ENCODE measurements at regions not wholly inside any gene's neighbourhood (a gene's known extent, or its start where the extent isn't known, plus 50 kb on each side); places are given as distances from the start of the nearest gene placed in this dataset.

GRCh38 chr9:88824711-88825110, 166.6 kb upstream of the S1PR3 start:
- TF ChIP-seq SUZ12 (IDR thresholded peaks at IDR 0.05; ENCODE audit: low read length) (no peak), SIX5 (IDR thresholded peaks at IDR 0.05; ENCODE audit: low read depth, low read length) (no peak), ASH2L (IDR thresholded peaks at IDR 0.05; ENCODE audit: low read length) (no peak), POLR2A (IDR thresholded peaks at IDR 0.05; ENCODE audit: control extremely low read depth in 1 of 2, low read depth in 2 of 2, low read length in 2 of 2) (no peak), CBX5 (IDR thresholded peaks at IDR 0.05; ENCODE audit: low read depth, low read length) (no peak), CTBP2 (IDR thresholded peaks at IDR 0.05; ENCODE audit: borderline replicate concordance, insufficient read depth, insufficient read length, low read length) (no peak), MAFK (IDR thresholded peaks at IDR 0.05; ENCODE audit: low read depth, low read length) (no peak), BCL11A (IDR thresholded peaks at IDR 0.05; ENCODE audit: low read depth in 2 of 2, low read length in 2 of 2) (no peak), KDM4A (IDR thresholded peaks at IDR 0.05; ENCODE audit: low read depth, low read length, severe bottlenecking) (no peak), ATF3 (IDR thresholded peaks at IDR 0.05; ENCODE audit: insufficient read depth, low read depth, low read length) (no peak), EP300 (IDR thresholded peaks at IDR 0.05; ENCODE audit: borderline replicate concordance in 1 of 2, low read depth in 2 of 2, low read length in 2 of 2) (no peak), NANOG (IDR thresholded peaks at IDR 0.05; ENCODE audit: insufficient read depth, low read depth, low read length, poor library complexity, severe bottlenecking) (no peak), PHF8 (conservative IDR thresholded peaks at IDR 0.05; ENCODE audit: low read depth, low read length) (no peak), BRCA1 (IDR thresholded peaks at IDR 0.05; ENCODE audit: low read depth, low read length) (no peak)
- Histone ChIP-seq H4K91ac (replicated peaks; ENCODE audit: insufficient read length, low read length) (no peak overlapping the region), H3K9ac (replicated peaks in 1 of 4; ENCODE audit: extremely low read depth in 1 of 4, low read depth in 3 of 4, low read length in 3 of 4) (no peak overlapping the region), H2BK5ac (ENCODE audit: low read depth, low read length) (no peak overlapping the region), H3K56ac (replicated peaks; ENCODE audit: insufficient read length, low read depth, low read length) (no peak overlapping the region), H4K8ac (ENCODE audit: extremely low read depth, insufficient read depth, low read length) (no peak overlapping the region), H3K14ac (ENCODE audit: insufficient read length) (no peak overlapping the region), H2AK5ac (ENCODE audit: low read depth, low read length) (no peak overlapping the region), H3K23ac (ENCODE audit: insufficient read length) (no peak overlapping the region), H2BK12ac (ENCODE audit: low read depth, low read length) (no peak overlapping the region), H3K4me1 (replicated peaks in 1 of 4; ENCODE audit: control insufficient read depth in 3 of 4, insufficient read depth in 4 of 4, low read length in 3 of 4) (no peaks in the 10 kb centered on the region; a peak in 1 of 7 replicates), H3K79me2 (ENCODE audit: control insufficient read depth in 1 of 2, insufficient read depth in 2 of 2, low read length in 2 of 2) (no peaks in the 10 kb centered on the region), H3K18ac (ENCODE audit: extremely low read depth, low read length) (no peak overlapping the region), H3K9me3 (ENCODE audit: insufficient read depth in 2 of 2, low read depth in 1 of 2, low read length in 1 of 2) (no peaks in the 10 kb centered on the region), H3K27ac (ENCODE audit: low read depth, low read length) (no peak overlapping the region), H2AFZ (ENCODE audit: low read length) (no peak overlapping the region), H2BK15ac (ENCODE audit: low read length) (no peak overlapping the region), H3K23me2 (ENCODE audit: low read depth, low read length) (no peaks in the 10 kb centered on the region), H2BK120ac (replicated peaks; ENCODE audit: low read depth, low read length) (no peak overlapping the region), H3K27me3 (replicated peaks in 1 of 4; ENCODE audit: control insufficient read depth in 3 of 4, extremely low read depth in 1 of 4, insufficient read depth in 3 of 4, low read length in 3 of 4) (no peaks in the 10 kb centered on the region), H2BK20ac (ENCODE audit: low read length) (no peak overlapping the region), H4K5ac (ENCODE audit: insufficient read length, low read depth, low read length) (no peak overlapping the region), H3K36me3 (ENCODE audit: control insufficient read depth in 2 of 4, insufficient read depth in 4 of 4, low read length in 3 of 4) (no peaks in the 10 kb centered on the region), H3K79me1 (ENCODE audit: low read depth, low read length) (no peaks in the 10 kb centered on the region), H4K20me1 (replicated peaks in 1 of 2; ENCODE audit: control insufficient read depth in 1 of 2, insufficient read depth in 2 of 2, low read length in 2 of 2) (no peaks in the 10 kb centered on the region), H3K4me3 (ENCODE audit: extremely low read depth in 1 of 4, insufficient read depth in 2 of 4, low read depth in 3 of 4, low read length in 4 of 4) (no peak overlapping the region), H3K4ac (replicated peaks; ENCODE audit: insufficient read length, low read depth, low read length) (no peak overlapping the region), H3K4me2 (ENCODE audit: insufficient read depth in 1 of 2, low read depth in 2 of 2, low read length in 2 of 2) (no peak overlapping the region)
- no peak for FAIRE-seq
- ChIA-PET POLR2A (ENCODE audit: partially characterized antibody) (no interaction called here), CTCF (ENCODE audit: partially characterized antibody) (no interaction called here)
- no peak for DNase-seq (ENCODE audit: low read depth in 1 of 2, low spot score in 2 of 2)
- 91% methylated on average over 4 of the region's 4 CpGs; no CpG with 5 or more reads in 1 of the 2 experiments for WGBS, 2 experiments (ENCODE audit: extremely low coverage in 1 of 2, insufficient coverage in 1 of 2, insufficient read length in 1 of 2, insufficient replicate concordance in 2 of 2, low coverage in 1 of 2, low lambda C conversion rate in 2 of 2, missing lambda C conversion rate in 1 of 2)

Measured in H1 (cell line).